ENCODE measurements at regions not wholly inside any gene's neighbourhood (a gene's known extent, or its start where the extent isn't known, plus 50 kb on each side); places are given as distances from the start of the nearest gene placed in this dataset.

GRCh38 chr6:167745670-167746389 lies 80.9 kb upstream of the AFDN start:
- no peak for TF ChIP-seq CTCF (IDR thresholded peaks at IDR 0.05; ENCODE audit: extremely low read depth in 1 of 2, insufficient read depth in 1 of 2, low read depth in 1 of 2, low read length in 2 of 2)
- no peak for TF ChIP-seq MAX (IDR thresholded peaks at IDR 0.05; ENCODE audit: insufficient read depth, insufficient read length)
- TF ChIP-seq POLR2A (IDR thresholded peaks at IDR 0.05; ENCODE audit: low read depth, low read length), result no peak
- TF ChIP-seq JUN (IDR thresholded peaks at IDR 0.05; ENCODE audit: borderline replicate concordance, insufficient read depth, insufficient read length, low read depth), result no peak
- TF ChIP-seq EZH2 (IDR thresholded peaks at IDR 0.05; ENCODE audit: borderline replicate concordance, low read depth, low read length, severe bottlenecking), result no peak
- no peak for TF ChIP-seq POLR2AphosphoS5 (IDR thresholded peaks at IDR 0.05; ENCODE audit: insufficient read depth, low read depth, low read length)

Data from endothelial cell of umbilical vein (primary cell).